ENCODE measurements at regions not wholly inside any gene's neighbourhood (a gene's known extent, or its start where the extent isn't known, plus 50 kb on each side); places are given as distances from the start of the nearest gene placed in this dataset.
A peak's percentile ranks its signal among the peaks of the same experiment; 100 is the strongest.

GRCh38 chr1:189819751-189820150, 657.9 kb downstream of the BRINP3 start:
- H3K36me3 Mint-ChIP-seq (ENCODE audit: low read depth): no peaks in the 10 kb centered on the region
- no peaks in the 10 kb centered on the region for H3K9me3 Mint-ChIP-seq
- no peak overlapping the region for H3K27ac Mint-ChIP-seq
- TF ChIP-seq CTCF (IDR thresholded peaks at IDR 0.05): no peak
- H3K27me3 Mint-ChIP-seq (ENCODE audit: low read depth, poor library complexity): no peaks in the 10 kb centered on the region
- no peak for DNase-seq
- no peak overlapping the region for H3K4me3 Mint-ChIP-seq
- no peaks in the 10 kb centered on the region for H3K4me1 Mint-ChIP-seq

- no peak overlapping the region for H3K4me3 Mint-ChIP-seq
- no peaks in the 10 kb centered on the region for H3K36me3 Mint-ChIP-seq (ENCODE audit: low read depth)
- DNase-seq: no peak
- H3K27me3 Mint-ChIP-seq (ENCODE audit: low read depth, poor library complexity): no peaks in the 10 kb centered on the region
- H3K9me3 Mint-ChIP-seq: no peaks in the 10 kb centered on the region
- H3K4me1 Mint-ChIP-seq: no peaks in the 10 kb centered on the region
- no peak overlapping the region for H3K27ac Mint-ChIP-seq
- no peak for TF ChIP-seq CTCF (IDR thresholded peaks at IDR 0.05)
Observed at GRCh38 chr1:189821833-189822232, 655.8 kb downstream of the BRINP3 start.

GRCh38 chr1:189834813-189835212, 642.9 kb downstream of the BRINP3 start:
- H3K4me3 Mint-ChIP-seq: no peak overlapping the region

GRCh38 chr1:189847613-189848012, 630.1 kb downstream of the BRINP3 start:
- H3K27ac Mint-ChIP-seq: no peak overlapping the region
- H3K4me3 Mint-ChIP-seq: no peak overlapping the region
- TF ChIP-seq CTCF (IDR thresholded peaks at IDR 0.05): no peak
- no peaks in the 10 kb centered on the region for H3K4me1 Mint-ChIP-seq
- DNase-seq: no peak
- no peaks in the 10 kb centered on the region for H3K36me3 Mint-ChIP-seq (ENCODE audit: low read depth)
- H3K9me3 Mint-ChIP-seq: no peaks in the 10 kb centered on the region
- no peaks in the 10 kb centered on the region for H3K27me3 Mint-ChIP-seq (ENCODE audit: low read depth, poor library complexity)

More at GRCh38 chr1:189834813-189835212, 642.9 kb downstream of the BRINP3 start:
- no peak for DNase-seq
- Mint-ChIP-seq H3K27ac (no peak overlapping the region), H3K9me3 (no peaks in the 10 kb centered on the region), H3K27me3 (ENCODE audit: low read depth, poor library complexity) (no peaks in the 10 kb centered on the region), H3K36me3 (ENCODE audit: low read depth) (no peaks in the 10 kb centered on the region), H3K4me1 (no peaks in the 10 kb centered on the region)
- no peak for TF ChIP-seq CTCF (IDR thresholded peaks at IDR 0.05)

GRCh38 chr1:189851806-189852367, 625.8 kb downstream of the BRINP3 start:
- no peak overlapping the region for H3K27ac Mint-ChIP-seq
- DNase-seq: peak; percentile 11
- peaks cover 11% of the 10 kb centered on the region for H3K9me3 Mint-ChIP-seq
- no peaks in the 10 kb centered on the region for H3K36me3 Mint-ChIP-seq (ENCODE audit: low read depth)
- TF ChIP-seq CTCF (IDR thresholded peaks at IDR 0.05): no peak
- no peak overlapping the region for H3K4me3 Mint-ChIP-seq
- no peaks in the 10 kb centered on the region for H3K27me3 Mint-ChIP-seq (ENCODE audit: low read depth, poor library complexity)
- no peaks in the 10 kb centered on the region for H3K4me1 Mint-ChIP-seq

GRCh38 chr1:189859385-189859977, 618.2 kb downstream of the BRINP3 start:
- Mint-ChIP-seq H3K4me1 (no peaks in the 10 kb centered on the region), H3K27ac (no peak overlapping the region), H3K9me3 (peaks cover 31% of the 10 kb centered on the region), H3K27me3 (ENCODE audit: low read depth, poor library complexity) (no peaks in the 10 kb centered on the region), H3K4me3 (no peak overlapping the region), H3K36me3 (ENCODE audit: low read depth) (no peaks in the 10 kb centered on the region)
- TF ChIP-seq CTCF (IDR thresholded peaks at IDR 0.05): peak; percentile 34
- peak; percentile 9 for DNase-seq

Data from nephron progenitor cell (in vitro differentiated cells).